Smooth muscle cell (in vitro differentiated cells): ENCODE measurements at regions not wholly inside any gene's neighbourhood (a gene's known extent, or its start where the extent isn't known, plus 50 kb on each side); places are given as distances from the start of the nearest gene placed in this dataset.

Source experiments
- DNase-seq: peaks from one replicate; lab custom pipeline; 2025; ENCODE audit not compliant: unreplicated experiment; lab: John Stamatoyannopoulos, UW
- H2AFZ ChIP-seq: fragments of 200-600 bp; sonication (generic); 2 replicates; pipeline ENCODE4 v1.6.0; 2016; ENCODE audit warnings: antibody characterized with exemption, low read depth, mild to moderate bottlenecking
- H3F3A ChIP-seq: fragments of 200-600 bp; sonication (generic); 2 replicates; pipeline ENCODE4 v1.6.0; 2017; ENCODE audit warnings: antibody characterized with exemption, low read depth
- H3K27ac ChIP-seq: fragments of 200-600 bp; sonication (generic); 2 replicates; pipeline ENCODE4 v1.5.1; 2016; ENCODE audit warnings: low read depth, mild to moderate bottlenecking
- H3K27me3 ChIP-seq: fragments of 200-600 bp; sonication (generic); 2 replicates; pipeline ENCODE4 v1.6.1; 2016; ENCODE audit warnings: low read depth, mild to moderate bottlenecking
- H3K36me3 ChIP-seq: fragments of 200-600 bp; sonication (generic); 2 replicates; pipeline ENCODE4 v1.5.1; 2016; ENCODE audit warnings: low read depth
- H3K4me1 ChIP-seq: fragments of 200-600 bp; sonication (generic); 2 replicates; pipeline ENCODE4 v1.5.1; 2016; ENCODE audit warnings: low read depth
- H3K4me2 ChIP-seq: fragments of 200-600 bp; sonication (generic); 2 replicates; pipeline ENCODE4 v1.6.0; 2016; ENCODE audit warnings: mild to moderate bottlenecking
- H3K4me3 ChIP-seq: fragments of 200-600 bp; sonication (generic); 2 replicates; pipeline ENCODE4 v1.5.1; 2016; ENCODE audit warnings: mild to moderate bottlenecking
- H3K79me2 ChIP-seq: fragments of 200-600 bp; sonication (generic); 2 replicates; pipeline ENCODE4 v1.6.0; 2016; ENCODE audit warnings: low read depth, mild to moderate bottlenecking
- H3K9ac ChIP-seq: fragments of 200-600 bp; sonication (generic); 2 replicates; pipeline ENCODE4 v1.6.0; 2016; ENCODE audit warnings: low read depth
- H3K9me3 ChIP-seq: fragments of 200-600 bp; sonication (generic); replicated peaks from 2 replicates; pipeline ENCODE4 v1.5.1; 2016; ENCODE audit warnings: low read depth
- H4K20me1 ChIP-seq: fragments of 200-600 bp; sonication (generic); 2 replicates; pipeline ENCODE4 v1.6.0; 2016; ENCODE audit warnings: low read depth
- CTCF ChIP-seq: fragments of 200-600 bp; sonication (generic); IDR thresholded peaks from 2 replicates; pipeline ENCODE4 v1.5.1; 2017; ENCODE audit warnings: borderline replicate concordance, mild to moderate bottlenecking, antibody characterized with exemption; ENCODE audit not compliant: insufficient read depth, poor library complexity, severe bottlenecking
- WGBS: methylation state at CpG from one replicate; pipeline ENCODE4 v1.1.7; 2016; ENCODE audit warnings: low lambda C conversion rate; 5-methylcytosine and 5-hydroxymethylcytosine counted together

- H3K27me3 ChIP-seq, result no peaks in the 10 kb centered on the region
- H3K36me3 ChIP-seq, result no peaks in the 10 kb centered on the region
- TF ChIP-seq CTCF, result no peak
- H3K9ac ChIP-seq, result no peak overlapping the region
- H4K20me1 ChIP-seq, result no peaks in the 10 kb centered on the region
- no peaks in the 10 kb centered on the region for H3F3A ChIP-seq
- H3K79me2 ChIP-seq, result no peaks in the 10 kb centered on the region
- no peak overlapping the region for H3K27ac ChIP-seq
- no peak overlapping the region for H3K4me2 ChIP-seq
- H3K9me3 ChIP-seq, result no peaks in the 10 kb centered on the region
- no peaks in the 10 kb centered on the region for H3K4me1 ChIP-seq
- no peak overlapping the region for H2AFZ ChIP-seq
- no peak for DNase-seq
- WGBS, result 84% methylated on average over 3 of the region's 3 CpGs
- no peak overlapping the region for H3K4me3 ChIP-seq
These were observed 846.0 kb downstream of the TBC1D22A start for GRCh38 chr22:47608421-47608820.

GRCh38 chr22:47607486-47607885, 845.0 kb downstream of the TBC1D22A start:
- H3K9ac ChIP-seq, result no peak overlapping the region
- WGBS, result 81% methylated on average over 7 of the region's 7 CpGs
- no peaks in the 10 kb centered on the region for H3K79me2 ChIP-seq
- H3K9me3 ChIP-seq, result no peaks in the 10 kb centered on the region
- TF ChIP-seq CTCF, result no peak
- no peaks in the 10 kb centered on the region for H3F3A ChIP-seq
- H3K27ac ChIP-seq, result no peak overlapping the region
- H3K27me3 ChIP-seq, result no peaks in the 10 kb centered on the region
- DNase-seq, result no peak
- no peak overlapping the region for H2AFZ ChIP-seq
- H3K4me3 ChIP-seq, result no peak overlapping the region
- no peaks in the 10 kb centered on the region for H3K4me1 ChIP-seq
- no peaks in the 10 kb centered on the region for H3K36me3 ChIP-seq
- H4K20me1 ChIP-seq, result no peaks in the 10 kb centered on the region
- no peak overlapping the region for H3K4me2 ChIP-seq

GRCh38 chr22:47606426-47606825, 844.0 kb downstream of the TBC1D22A start:
- no peaks in the 10 kb centered on the region for H3K9me3 ChIP-seq
- no peak overlapping the region for H3K4me3 ChIP-seq

More at GRCh38 chr22:47606426-47606825, 844.0 kb downstream of the TBC1D22A start:
- Histone ChIP-seq H4K20me1 (no peaks in the 10 kb centered on the region), H2AFZ (no peak overlapping the region), H3K79me2 (no peaks in the 10 kb centered on the region), H3K36me3 (no peaks in the 10 kb centered on the region), H3K27ac (no peak overlapping the region), H3F3A (no peaks in the 10 kb centered on the region), H3K9ac (no peak overlapping the region), H3K4me2 (no peak overlapping the region), H3K4me1 (no peaks in the 10 kb centered on the region), H3K27me3 (no peaks in the 10 kb centered on the region)
- no peak for DNase-seq
- 78% methylated on average over 9 of the region's 9 CpGs for WGBS
- no peak for TF ChIP-seq CTCF
